Thyroid gland (tissue), 4 donors: ENCODE measurements at regions not wholly inside any gene's neighbourhood (a gene's known extent, or its start where the extent isn't known, plus 50 kb on each side); places are given as distances from the start of the nearest gene placed in this dataset.

ENCODE experiments used
- DNase-seq, 2 donors: peaks; one replicate each; pipeline ENCODE4 v3.0.0-alpha.2; 2019
- H3K27ac ChIP-seq, 3 donors: fragments of 200-600 bp; sonication (generic); 1 replicate in 2 of 3; 2 replicates in 1 of 3; pipeline ENCODE4 v1.5.1; 2016 to 2019; ENCODE audit warnings: mild to moderate bottlenecking in 1 of 3, moderate library complexity in 1 of 3
- H3K27me3 ChIP-seq: fragments of 200-600 bp; sonication (generic); one replicate; pipeline ENCODE4 v1.5.1; 2019
- H3K36me3 ChIP-seq, 2 donors: fragments of 200-600 bp; sonication (generic); one replicate each; pipeline ENCODE4 v1.5.1; 2016 to 2019
- H3K4me1 ChIP-seq, 2 donors: fragments of 200-600 bp; sonication (generic); one replicate each; pipeline ENCODE4 v1.5.1; 2017 to 2019
- H3K4me3 ChIP-seq, 3 donors: fragments of 200-600 bp; sonication (generic); replicated peaks in 1 of 3; 1 replicate in 2 of 3; 2 replicates in 1 of 3; pipeline ENCODE4 v1.5.1; 2016; ENCODE audit warnings: mild to moderate bottlenecking in 1 of 3
- H3K9me3 ChIP-seq: fragments of 200-600 bp; sonication (generic); one replicate; pipeline ENCODE4 v1.5.1; 2017
- POLR2A ChIP-seq, 2 donors: fragments of 450-650 bp; IDR thresholded peaks; one replicate each; pipeline ENCODE4 v1.6.1; 2017; ENCODE audit warnings: antibody characterized with exemption in 2 of 2, mild to moderate bottlenecking in 2 of 2, moderate library complexity in 1 of 2
- WGBS, 2 donors: methylation state at CpG; one replicate each; pipeline ENCODE4 v1.1.5; 2017; 5-methylcytosine and 5-hydroxymethylcytosine counted together
- intact Hi-C: fragments of 100-400 bp; cut with DNase I; formaldehyde crosslinking; loops from one replicate; pipeline ENCODE4 v1.15.1; 2023
- TF ChIP-seq, protein P1 (sequence below), 6 experiments: fragments of 200-600 bp in 3 of 6; fragments of 450-650 bp in 3 of 6; sonication (generic) in 3 of 6; IDR thresholded peaks; one replicate each; pipeline ENCODE4 v1.5.1; 2016 to 2019; ENCODE audit warnings: antibody characterized with exemption in 6 of 6, mild to moderate bottlenecking in 2 of 6, inconsistent platforms in 1 of 6, moderate library complexity in 1 of 6

DNA sequence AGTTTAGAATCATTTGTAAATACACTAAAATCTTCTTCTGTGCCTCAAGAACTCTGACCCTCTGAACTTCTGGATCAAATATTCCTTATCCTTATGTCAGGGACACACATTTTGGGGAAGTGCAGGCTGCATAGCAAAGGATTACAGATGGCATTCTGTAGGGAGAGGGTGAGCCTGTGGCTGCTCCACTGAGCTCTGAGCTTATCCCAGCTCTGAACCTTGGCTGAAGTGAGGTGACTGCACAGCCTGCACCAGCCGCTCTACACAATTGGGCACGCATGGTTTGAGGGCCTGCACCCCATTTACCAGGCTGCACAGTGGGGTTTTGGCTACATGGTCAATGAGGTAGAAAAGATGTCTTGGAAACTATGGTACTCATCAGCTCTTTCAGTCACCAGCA is 251.6 kb downstream of the GALR1 start:
- intact Hi-C loops, result no loop called here
- DNase-seq, result no peak
- WGBS, 2 donors, result 37 to 92% methylated on average over 2 of the region's 2 CpGs
- H3K9me3 ChIP-seq, result no peaks in the 10 kb centered on the region
- TF ChIP-seq, protein P1, sequence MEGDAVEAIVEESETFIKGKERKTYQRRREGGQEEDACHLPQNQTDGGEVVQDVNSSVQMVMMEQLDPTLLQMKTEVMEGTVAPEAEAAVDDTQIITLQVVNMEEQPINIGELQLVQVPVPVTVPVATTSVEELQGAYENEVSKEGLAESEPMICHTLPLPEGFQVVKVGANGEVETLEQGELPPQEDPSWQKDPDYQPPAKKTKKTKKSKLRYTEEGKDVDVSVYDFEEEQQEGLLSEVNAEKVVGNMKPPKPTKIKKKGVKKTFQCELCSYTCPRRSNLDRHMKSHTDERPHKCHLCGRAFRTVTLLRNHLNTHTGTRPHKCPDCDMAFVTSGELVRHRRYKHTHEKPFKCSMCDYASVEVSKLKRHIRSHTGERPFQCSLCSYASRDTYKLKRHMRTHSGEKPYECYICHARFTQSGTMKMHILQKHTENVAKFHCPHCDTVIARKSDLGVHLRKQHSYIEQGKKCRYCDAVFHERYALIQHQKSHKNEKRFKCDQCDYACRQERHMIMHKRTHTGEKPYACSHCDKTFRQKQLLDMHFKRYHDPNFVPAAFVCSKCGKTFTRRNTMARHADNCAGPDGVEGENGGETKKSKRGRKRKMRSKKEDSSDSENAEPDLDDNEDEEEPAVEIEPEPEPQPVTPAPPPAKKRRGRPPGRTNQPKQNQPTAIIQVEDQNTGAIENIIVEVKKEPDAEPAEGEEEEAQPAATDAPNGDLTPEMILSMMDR (IDR thresholded peaks at IDR 0.05), result no peak
- TF ChIP-seq POLR2A (IDR thresholded peaks at IDR 0.05), result no peak
- no peaks in the 10 kb centered on the region for H3K27me3 ChIP-seq
- no peaks in the 10 kb centered on the region for H3K36me3 ChIP-seq
- H3K4me1 ChIP-seq, result no peaks in the 10 kb centered on the region
- no peak overlapping the region for H3K27ac ChIP-seq
- H3K4me3 ChIP-seq, result no peak overlapping the region

DNA sequence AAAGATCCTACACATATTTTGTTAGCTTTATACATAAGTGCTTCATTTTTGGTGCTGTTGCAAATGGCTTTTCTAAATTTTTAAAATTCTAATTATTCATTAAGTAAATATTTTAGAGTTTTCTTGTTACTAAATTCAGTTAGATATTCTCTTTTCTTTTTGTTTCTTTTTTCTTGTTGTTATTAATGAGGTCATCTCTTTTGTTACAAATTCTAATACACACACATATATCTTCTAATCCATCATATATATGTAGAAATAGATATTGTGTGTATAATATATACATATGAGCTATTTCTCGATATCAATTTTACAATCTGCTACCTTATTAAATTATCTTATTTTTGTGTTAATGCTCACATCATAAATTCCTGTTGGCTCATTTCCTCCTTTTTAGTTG is 255.9 kb downstream of the GALR1 start:
- H3K9me3 ChIP-seq, result no peaks in the 10 kb centered on the region
- intact Hi-C loops, result no loop called here
- no peaks in the 10 kb centered on the region for H3K27me3 ChIP-seq
- H3K4me1 ChIP-seq, result no peaks in the 10 kb centered on the region
- no peak overlapping the region for H3K4me3 ChIP-seq
- no peaks in the 10 kb centered on the region for H3K36me3 ChIP-seq
- TF ChIP-seq POLR2A (IDR thresholded peaks at IDR 0.05), result no peak
- TF ChIP-seq, protein P1 (IDR thresholded peaks at IDR 0.05), result no peak
- DNase-seq, result no peak
- 87 to 88% methylated on average over 1 of the region's 1 CpG for WGBS, 2 donors
- no peak overlapping the region for H3K27ac ChIP-seq

DNA sequence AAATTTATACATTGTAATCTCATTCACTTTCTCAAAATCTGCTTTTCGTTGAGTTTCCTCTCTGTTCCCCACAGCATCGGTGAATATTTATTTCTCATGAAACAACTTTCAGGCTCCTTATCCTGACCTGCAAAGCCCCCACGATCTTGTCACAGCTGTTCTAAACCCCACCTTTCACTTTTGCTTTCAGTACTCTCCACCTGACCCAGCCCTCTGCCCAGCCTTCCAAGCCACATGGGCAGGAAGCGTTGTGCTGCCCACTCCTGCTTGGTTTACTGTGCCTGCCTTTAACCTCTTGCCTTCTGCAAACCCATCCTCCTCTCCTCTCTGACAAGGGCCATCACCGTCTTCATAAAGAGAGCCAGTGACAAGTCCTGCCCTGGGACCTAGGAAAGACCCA is 262.5 kb downstream of the GALR1 start:
- Histone ChIP-seq H3K4me1 (no peaks in the 10 kb centered on the region), H3K36me3 (no peaks in the 10 kb centered on the region), H3K9me3 (no peaks in the 10 kb centered on the region), H3K27me3 (no peaks in the 10 kb centered on the region), H3K27ac (no peak overlapping the region), H3K4me3 (no peak overlapping the region)
- no peak for TF ChIP-seq POLR2A (IDR thresholded peaks at IDR 0.05)
- TF ChIP-seq, protein P1 (IDR thresholded peaks at IDR 0.05), result no peak
- WGBS, 2 donors, result 77 to 79% methylated on average over 5 of the region's 5 CpGs
- intact Hi-C loops, result no loop called here
- DNase-seq, result no peak

DNA sequence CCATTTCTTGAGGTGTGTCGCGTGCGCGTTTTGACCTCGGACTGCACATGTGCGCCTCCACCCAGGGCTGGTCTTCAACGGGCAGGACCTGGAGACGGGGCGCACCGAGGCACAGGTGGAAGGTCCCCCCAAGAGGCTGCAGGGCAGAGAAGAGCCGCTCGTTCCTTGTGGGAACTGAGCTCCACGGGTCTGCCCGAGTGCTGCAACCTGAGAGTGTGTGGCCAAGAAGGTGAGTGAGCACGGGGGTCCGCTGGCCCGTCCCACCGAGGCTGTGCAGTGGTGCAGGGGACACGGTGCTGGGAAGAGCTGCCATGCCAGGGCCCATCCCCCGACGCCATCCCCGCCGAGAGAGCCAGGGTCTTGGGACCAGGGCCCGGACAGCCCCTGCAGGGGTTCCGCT is 268.3 kb downstream of the GALR1 start:
- 93 to 97% methylated on average over 13 to 21 of the region's 25 CpGs for WGBS, 2 donors
- DNase-seq, result no peak
- no peaks in the 10 kb centered on the region for H3K27me3 ChIP-seq
- H3K9me3 ChIP-seq, result no peaks in the 10 kb centered on the region
- no peak overlapping the region for H3K4me3 ChIP-seq
- no peaks in the 10 kb centered on the region for H3K36me3 ChIP-seq
- no peaks in the 10 kb centered on the region for H3K4me1 ChIP-seq
- no peak overlapping the region for H3K27ac ChIP-seq
- intact Hi-C loops, result no loop called here
- TF ChIP-seq, protein P1 (IDR thresholded peaks at IDR 0.05), result no peak
- no peak for TF ChIP-seq POLR2A (IDR thresholded peaks at IDR 0.05)

DNA sequence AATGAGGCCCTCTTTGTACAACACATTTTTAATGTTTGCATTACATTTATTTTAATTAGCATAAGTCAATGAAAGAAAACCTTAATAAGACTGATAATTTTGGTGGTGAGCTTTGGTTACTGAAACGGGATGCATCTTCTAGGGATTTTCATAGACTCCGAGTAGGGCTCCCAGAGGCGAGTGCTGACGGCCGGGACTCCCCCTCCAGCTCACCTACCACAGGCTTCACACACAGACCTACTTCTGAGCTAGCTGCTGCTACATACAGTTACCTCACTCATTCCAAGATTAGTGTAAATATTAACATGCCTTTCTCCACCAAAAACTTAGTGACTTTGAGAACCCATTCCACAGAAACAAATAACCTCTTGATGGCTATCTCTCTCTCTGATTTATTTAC is 271.1 kb downstream of the GALR1 start:
- no peak for DNase-seq
- intact Hi-C loops, result no loop called here
- TF ChIP-seq, protein P1 (IDR thresholded peaks at IDR 0.05), result no peak
- no peak for TF ChIP-seq POLR2A (IDR thresholded peaks at IDR 0.05)
- H3K27me3 ChIP-seq, result no peaks in the 10 kb centered on the region
- H3K9me3 ChIP-seq, result no peaks in the 10 kb centered on the region
- WGBS, 2 donors, result 76 to 86% methylated on average over 5 of the region's 5 CpGs
- H3K36me3 ChIP-seq, result no peaks in the 10 kb centered on the region
- no peaks in the 10 kb centered on the region for H3K4me1 ChIP-seq
- H3K27ac ChIP-seq, result no peak overlapping the region
- H3K4me3 ChIP-seq, result no peak overlapping the region
